Stromal cell of bone marrow (primary cell): ENCODE measurements at regions not wholly inside any gene's neighbourhood (a gene's known extent, or its start where the extent isn't known, plus 50 kb on each side); places are given as distances from the start of the nearest gene placed in this dataset.
"Not testable (repeated sequence)": the region's sequence is repeated elsewhere in the genome, so short reads cannot be mapped to it uniquely, and the experiment has no call there.

ENCODE experiments used
- DNase-seq: peaks from one replicate; pipeline ENCODE4 v3.0.0-alpha.2; 2012; ENCODE audit warnings: low read depth

DNA sequence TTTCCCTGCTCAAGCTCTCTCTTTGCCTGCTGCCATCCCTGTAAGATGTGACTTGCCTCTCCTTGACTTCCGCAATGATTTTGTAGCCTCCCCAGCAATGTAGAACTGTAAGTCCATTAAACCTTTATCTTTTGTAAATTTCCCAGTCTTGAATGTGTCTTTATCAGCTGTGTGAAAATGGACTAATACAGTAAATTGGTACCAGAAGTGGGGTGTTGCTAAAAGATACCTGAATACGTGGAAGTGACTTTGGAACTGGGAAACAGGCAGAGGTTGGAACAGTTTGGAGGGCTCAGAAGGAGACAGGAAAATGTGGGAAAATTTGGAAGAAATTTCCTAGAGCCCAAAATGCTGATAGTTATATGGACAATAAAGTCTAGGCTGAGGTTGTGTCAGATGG is 184.6 kb upstream of the EEF2KMT start:
- not testable (repeated sequence) for DNase-seq

DNA sequence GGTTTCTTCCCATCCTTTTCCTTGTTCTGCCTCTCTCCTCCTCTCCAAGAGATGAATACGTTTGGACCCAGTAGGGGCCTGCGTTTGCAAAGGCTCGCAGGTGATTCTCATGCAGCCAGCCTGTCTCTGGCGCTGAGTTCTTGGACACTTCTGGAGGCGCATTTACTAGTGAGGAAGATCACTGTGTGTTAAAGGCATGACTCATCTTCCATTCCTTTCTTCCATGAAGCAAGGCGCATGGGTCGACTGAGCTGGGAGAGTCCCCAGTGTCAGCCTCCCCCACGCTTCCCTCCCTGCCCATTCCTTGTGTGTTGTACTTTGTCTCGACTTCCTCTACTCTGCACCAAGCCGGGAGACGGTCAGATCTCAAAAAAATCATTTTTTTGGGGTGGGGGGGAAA is 159.9 kb upstream of the EEF2KMT start:
- DNase-seq = no peak

- no peak for DNase-seq
These were observed 155.2 kb upstream of the EEF2KMT start for GRCh38 chr16:5252791-5253190.

GRCh38 chr16:5247403-5247802 is 149.8 kb upstream of the EEF2KMT start:
- DNase-seq = not testable (repeated sequence)

DNA sequence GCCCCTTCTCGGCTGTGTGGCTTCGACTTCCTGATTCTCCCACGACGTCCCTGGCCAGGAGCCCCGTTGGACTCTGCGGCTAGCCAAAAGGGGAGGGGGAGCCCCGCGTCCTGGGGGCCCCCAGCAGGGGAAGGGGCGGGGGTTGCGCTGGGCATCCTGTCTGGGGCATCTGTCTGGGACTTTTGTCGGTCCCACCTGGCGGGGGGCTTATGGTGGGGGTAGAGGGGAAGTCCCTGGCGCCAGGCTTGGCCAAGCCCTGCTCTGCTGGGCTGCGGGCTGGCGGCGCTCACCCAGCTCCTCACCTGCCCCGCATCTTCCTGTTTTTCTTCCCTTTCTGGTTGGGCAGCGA is 142.7 kb upstream of the EEF2KMT start:
- not testable (repeated sequence) for DNase-seq

- not testable (repeated sequence) for DNase-seq
These were observed 142.1 kb upstream of the EEF2KMT start for GRCh38 chr16:5239472-5240277.

- no peak for DNase-seq
These were observed 137.5 kb upstream of the EEF2KMT start for GRCh38 chr16:5235119-5235518.

GRCh38 chr16:5234295-5235050 is 136.9 kb upstream of the EEF2KMT start:
- no peak for DNase-seq

GRCh38 chr16:5231246-5231759 is 133.7 kb upstream of the EEF2KMT start:
- no peak for DNase-seq

GRCh38 chr16:5228369-5228768 is 130.8 kb upstream of the EEF2KMT start:
- DNase-seq = no peak

DNA sequence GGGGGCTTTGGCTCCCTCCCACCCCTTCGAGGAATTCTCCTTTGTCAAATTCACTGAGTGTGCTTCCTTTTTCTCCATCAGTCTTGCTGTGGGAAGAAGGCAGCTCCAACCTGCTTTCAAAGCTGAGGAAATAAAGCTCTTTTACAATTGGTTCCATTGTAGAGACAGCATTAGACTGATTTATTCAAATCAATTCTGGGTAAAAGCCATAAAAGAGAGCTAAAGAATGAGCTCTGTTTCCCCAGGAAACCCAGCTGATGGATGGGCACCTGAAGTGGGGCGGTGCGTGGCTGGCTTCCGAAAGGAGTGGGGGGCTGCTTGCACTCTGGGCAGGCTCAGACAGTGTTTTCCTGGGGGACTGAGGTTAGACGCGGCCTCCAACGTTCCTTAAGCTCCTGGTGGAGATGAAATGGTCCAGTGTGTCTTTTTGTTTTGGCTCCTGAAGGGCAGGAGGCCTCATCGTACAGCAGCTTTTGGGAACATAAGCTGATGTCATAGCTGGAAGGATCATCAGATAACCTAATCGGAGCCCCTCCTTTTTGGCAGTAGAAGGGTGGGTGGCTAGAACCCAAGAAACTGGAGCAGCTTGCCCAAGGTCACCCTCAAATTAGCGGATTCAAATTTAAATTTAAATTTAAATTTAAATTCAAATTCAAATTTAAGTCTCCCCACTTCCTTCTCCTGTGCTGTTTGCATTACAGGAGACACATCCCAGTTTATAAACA is 128.5 kb upstream of the EEF2KMT start:
- no peak for DNase-seq

GRCh38 chr16:5222761-5223160 is 125.2 kb upstream of the EEF2KMT start:
- DNase-seq = no peak

GRCh38 chr16:5221831-5222230 is 124.2 kb upstream of the EEF2KMT start:
- DNase-seq = not testable (repeated sequence)

- DNase-seq = no peak
These were observed 123.1 kb upstream of the EEF2KMT start for GRCh38 chr16:5220705-5221104.

DNA sequence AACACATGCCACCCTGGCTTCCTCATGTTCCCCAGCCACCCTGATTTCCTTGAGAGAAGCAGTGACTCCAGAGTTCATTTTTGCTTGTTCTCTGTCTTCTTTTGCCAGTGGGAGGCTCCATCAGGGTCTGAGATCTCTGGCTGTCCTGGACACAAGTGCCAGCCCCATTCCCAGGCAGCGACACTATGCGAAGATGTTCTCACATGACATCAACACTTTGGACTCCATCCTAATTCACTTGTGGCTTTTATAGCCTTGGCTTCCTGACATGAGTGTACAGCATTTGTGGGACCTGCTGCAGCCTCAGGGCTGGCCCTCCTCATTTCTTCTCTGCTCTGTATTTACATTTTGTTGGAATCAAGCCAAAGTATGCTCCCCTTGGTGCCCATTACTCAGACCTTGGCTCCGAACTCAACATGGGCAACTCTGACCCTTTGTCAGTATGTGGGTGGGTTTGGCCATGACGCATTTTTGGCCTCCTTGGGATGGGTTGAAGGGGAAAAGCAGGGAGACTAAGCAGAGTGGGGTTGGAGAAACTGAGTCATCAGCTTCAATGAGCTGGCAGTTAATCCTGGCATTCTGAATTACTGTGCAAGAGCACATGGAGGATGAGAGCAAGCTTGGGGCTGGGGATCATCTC is 119.0 kb upstream of the EEF2KMT start:
- DNase-seq = no peak

DNA sequence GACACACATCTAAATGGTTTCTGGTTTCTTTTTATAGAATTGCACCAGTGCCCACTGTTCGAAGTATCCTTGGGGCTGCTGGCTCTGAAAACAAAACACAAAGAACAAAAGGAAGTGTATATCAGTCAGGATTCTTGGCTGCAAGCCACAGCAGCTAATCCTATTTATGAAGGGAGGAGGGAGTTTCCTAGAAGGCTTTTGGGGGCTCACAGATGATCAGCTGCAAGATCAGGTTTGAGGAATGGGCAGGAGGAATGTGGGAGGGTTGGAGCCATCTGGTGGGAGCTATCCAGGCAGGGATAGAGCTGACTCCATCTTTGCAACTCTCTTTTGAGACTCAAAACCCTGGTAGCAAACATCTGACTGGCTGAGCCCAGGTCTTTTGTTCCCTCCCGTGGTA is 118.3 kb upstream of the EEF2KMT start:
- DNase-seq = no peak

DNA sequence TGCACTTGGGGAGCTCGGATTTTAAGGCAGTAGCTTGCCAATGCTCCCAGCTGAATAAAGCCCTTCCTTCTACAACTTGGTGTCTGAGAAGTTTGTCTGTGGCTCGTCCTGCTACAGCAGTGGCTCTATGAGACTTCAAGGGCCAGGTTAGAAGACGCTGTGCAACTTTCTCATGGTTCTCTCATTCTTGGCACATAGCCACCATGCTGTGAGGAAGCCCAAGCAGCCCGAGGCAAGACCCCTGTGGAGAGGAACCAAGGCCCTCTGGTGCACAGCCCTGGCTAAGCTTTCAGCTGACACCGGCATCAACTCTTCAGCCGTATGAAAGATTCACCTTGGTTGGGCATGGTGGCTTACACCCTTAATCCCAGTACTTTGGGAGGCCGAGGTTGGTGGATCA is 116.9 kb upstream of the EEF2KMT start:
- no peak for DNase-seq

DNA sequence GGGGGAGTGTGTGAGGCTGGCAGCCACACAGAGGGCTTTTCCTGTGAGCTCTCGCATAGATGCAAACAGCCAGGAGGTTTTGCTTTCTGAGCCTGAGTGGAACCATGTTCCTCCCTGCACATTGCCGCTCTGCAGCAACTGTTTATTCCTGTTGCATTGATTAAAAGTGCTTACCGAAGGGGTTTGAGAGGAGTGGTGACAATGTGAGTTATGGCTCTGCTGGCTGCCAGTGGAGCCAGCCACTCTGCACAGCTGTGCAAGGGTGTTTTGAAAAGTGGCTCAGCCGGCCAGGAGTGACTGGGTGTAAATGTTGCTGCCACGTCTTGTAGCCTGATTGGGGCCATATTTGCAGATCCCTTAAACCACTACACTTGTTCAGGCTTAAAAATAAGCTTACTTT is 114.9 kb upstream of the EEF2KMT start:
- not testable (repeated sequence) for DNase-seq

DNA sequence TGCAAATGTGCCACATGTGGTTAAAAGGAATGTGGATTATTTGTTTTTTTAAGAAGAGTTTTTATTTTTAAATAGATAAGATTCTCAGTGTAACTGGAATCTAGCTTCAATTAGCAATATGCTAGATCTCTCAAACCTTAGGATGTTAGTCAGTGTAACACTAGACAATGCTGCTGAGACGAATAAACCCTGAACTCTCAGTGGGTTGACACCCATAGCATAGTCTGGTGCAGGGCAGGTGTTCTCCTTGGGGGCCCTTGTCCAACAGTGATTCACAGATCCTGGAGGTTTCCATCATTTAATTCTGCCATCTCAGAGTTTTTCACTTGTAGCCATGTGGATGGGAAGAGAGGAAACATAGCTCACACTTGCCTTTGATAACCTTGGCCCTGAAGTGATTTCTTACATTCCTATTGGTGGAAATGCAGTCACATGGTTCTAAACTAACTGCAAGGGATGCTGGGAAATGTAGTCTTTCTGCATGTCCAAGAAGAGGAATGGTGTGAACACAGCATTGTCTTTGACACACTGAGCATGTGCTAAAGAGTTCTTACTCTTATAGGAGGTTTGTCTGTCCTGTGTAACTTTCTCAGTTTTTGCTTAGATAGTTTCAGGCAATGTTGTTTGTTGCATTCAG is 110.4 kb upstream of the EEF2KMT start:
- not testable (repeated sequence) for DNase-seq

- DNase-seq = no peak
These were observed 109.5 kb upstream of the EEF2KMT start for GRCh38 chr16:5207001-5207523.

GRCh38 chr16:5206331-5206990 is 108.9 kb upstream of the EEF2KMT start:
- no peak for DNase-seq
